Parathyroid adenoma (tissue), 2 donors: ENCODE measurements at regions not wholly inside any gene's neighbourhood (a gene's known extent, or its start where the extent isn't known, plus 50 kb on each side); places are given as distances from the start of the nearest gene placed in this dataset.

Experiments used
- H2AFZ ChIP-seq: fragments of 300-600 bp; sonication (generic); one replicate; pipeline ENCODE4 v1.7.0; 2017; ENCODE audit warnings: antibody characterized with exemption, mild to moderate bottlenecking
- H3K27ac ChIP-seq: fragments of 300-600 bp; sonication (generic); one replicate; pipeline ENCODE4 v1.7.0; 2017
- H3K27me3 ChIP-seq: fragments of 300-600 bp; sonication (generic); one replicate; pipeline ENCODE4 v1.7.0; 2017; ENCODE audit warnings: low read length; ENCODE audit not compliant: control insufficient read depth, insufficient read depth
- H3K36me3 ChIP-seq: fragments of 300-600 bp; sonication (generic); one replicate; pipeline ENCODE4 v1.7.0; 2017; ENCODE audit warnings: low read length; ENCODE audit not compliant: control insufficient read depth, insufficient read depth
- H3K4me1 ChIP-seq: fragments of 300-600 bp; sonication (generic); one replicate; pipeline ENCODE4 v1.7.0; 2017; ENCODE audit warnings: control low read depth
- H3K4me2 ChIP-seq: fragments of 300-600 bp; sonication (generic); one replicate; pipeline ENCODE4 v1.7.0; 2017; ENCODE audit warnings: low read length
- H3K4me3 ChIP-seq: fragments of 300-600 bp; sonication (generic); one replicate; pipeline ENCODE4 v1.7.0; 2017; ENCODE audit warnings: low read depth, low read length
- H3K79me2 ChIP-seq: fragments of 300-600 bp; sonication (generic); one replicate; pipeline ENCODE4 v1.7.0; 2017; ENCODE audit warnings: control low read depth
- H3K9ac ChIP-seq: fragments of 300-600 bp; sonication (generic); one replicate; pipeline ENCODE4 v1.7.0; 2017; ENCODE audit warnings: mild to moderate bottlenecking
- H3K9me3 ChIP-seq: fragments of 300-600 bp; sonication (generic); one replicate; pipeline ENCODE4 v1.7.0; 2017; ENCODE audit warnings: low read length; ENCODE audit not compliant: control insufficient read depth
- TF ChIP-seq, protein P1 (sequence below): fragments of 300-600 bp; sonication (generic); IDR thresholded peaks from one replicate; pipeline ENCODE4 v1.7.0; 2017; ENCODE audit warnings: antibody characterized with exemption, mild to moderate bottlenecking
- donor health status: primary hyperparathyroidism.

DNA sequence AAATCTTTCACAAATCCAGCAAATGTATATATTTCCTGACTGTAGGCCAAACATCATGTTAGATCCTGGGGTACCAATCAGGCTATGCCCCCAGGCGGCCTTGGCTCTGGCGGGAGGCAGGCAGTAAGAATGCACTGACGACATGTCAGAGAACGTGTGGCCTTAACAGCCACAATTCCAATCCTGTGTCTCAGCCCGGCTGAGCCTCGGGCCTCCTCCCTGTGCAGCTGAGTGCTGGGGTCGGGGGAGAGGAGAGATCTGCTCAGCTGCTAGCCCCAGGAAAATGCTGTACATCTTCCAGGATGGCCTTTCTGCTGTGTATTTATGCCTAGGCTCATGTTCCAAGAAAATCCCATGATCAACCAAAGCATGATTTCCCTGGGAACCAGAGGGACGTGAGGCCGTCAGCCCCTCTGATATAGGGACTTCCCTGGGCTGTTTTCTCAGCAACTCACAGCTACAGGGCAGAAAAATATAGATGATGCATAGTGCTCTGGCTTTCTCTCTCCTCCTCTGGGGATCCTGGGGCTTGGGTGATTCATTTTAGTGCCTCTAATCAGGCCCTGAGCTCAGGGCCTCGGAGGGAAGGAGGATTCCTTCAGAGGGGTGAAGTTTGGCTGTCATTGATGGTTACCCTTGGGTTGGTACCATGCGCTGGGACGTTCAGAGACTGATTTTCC, 604.0 kb downstream of the HS3ST4 start:
- H3K79me2 ChIP-seq = no peaks in the 10 kb centered on the region
- no peak overlapping the region for H3K4me2 ChIP-seq
- no peak overlapping the region for H3K4me3 ChIP-seq
- no peak overlapping the region for H3K9ac ChIP-seq
- no peaks in the 10 kb centered on the region for H3K9me3 ChIP-seq
- no peaks in the 10 kb centered on the region for H3K27me3 ChIP-seq
- H3K4me1 ChIP-seq = no peaks in the 10 kb centered on the region
- TF ChIP-seq, protein P1, sequence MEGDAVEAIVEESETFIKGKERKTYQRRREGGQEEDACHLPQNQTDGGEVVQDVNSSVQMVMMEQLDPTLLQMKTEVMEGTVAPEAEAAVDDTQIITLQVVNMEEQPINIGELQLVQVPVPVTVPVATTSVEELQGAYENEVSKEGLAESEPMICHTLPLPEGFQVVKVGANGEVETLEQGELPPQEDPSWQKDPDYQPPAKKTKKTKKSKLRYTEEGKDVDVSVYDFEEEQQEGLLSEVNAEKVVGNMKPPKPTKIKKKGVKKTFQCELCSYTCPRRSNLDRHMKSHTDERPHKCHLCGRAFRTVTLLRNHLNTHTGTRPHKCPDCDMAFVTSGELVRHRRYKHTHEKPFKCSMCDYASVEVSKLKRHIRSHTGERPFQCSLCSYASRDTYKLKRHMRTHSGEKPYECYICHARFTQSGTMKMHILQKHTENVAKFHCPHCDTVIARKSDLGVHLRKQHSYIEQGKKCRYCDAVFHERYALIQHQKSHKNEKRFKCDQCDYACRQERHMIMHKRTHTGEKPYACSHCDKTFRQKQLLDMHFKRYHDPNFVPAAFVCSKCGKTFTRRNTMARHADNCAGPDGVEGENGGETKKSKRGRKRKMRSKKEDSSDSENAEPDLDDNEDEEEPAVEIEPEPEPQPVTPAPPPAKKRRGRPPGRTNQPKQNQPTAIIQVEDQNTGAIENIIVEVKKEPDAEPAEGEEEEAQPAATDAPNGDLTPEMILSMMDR = no peak
- H3K36me3 ChIP-seq = no peaks in the 10 kb centered on the region
- no peak overlapping the region for H3K27ac ChIP-seq
- no peak overlapping the region for H2AFZ ChIP-seq

- Histone ChIP-seq H3K4me2 (no peak overlapping the region), H3K4me3 (no peak overlapping the region), H2AFZ (no peak overlapping the region), H3K4me1 (no peaks in the 10 kb centered on the region), H3K9me3 (no peaks in the 10 kb centered on the region), H3K9ac (no peak overlapping the region), H3K27ac (no peak overlapping the region), H3K79me2 (no peaks in the 10 kb centered on the region), H3K36me3 (no peaks in the 10 kb centered on the region), H3K27me3 (no peaks in the 10 kb centered on the region)
- TF ChIP-seq, protein P1 = no peak
Observed at GRCh38 chr16:26301516-26301915, 609.8 kb downstream of the HS3ST4 start.

DNA sequence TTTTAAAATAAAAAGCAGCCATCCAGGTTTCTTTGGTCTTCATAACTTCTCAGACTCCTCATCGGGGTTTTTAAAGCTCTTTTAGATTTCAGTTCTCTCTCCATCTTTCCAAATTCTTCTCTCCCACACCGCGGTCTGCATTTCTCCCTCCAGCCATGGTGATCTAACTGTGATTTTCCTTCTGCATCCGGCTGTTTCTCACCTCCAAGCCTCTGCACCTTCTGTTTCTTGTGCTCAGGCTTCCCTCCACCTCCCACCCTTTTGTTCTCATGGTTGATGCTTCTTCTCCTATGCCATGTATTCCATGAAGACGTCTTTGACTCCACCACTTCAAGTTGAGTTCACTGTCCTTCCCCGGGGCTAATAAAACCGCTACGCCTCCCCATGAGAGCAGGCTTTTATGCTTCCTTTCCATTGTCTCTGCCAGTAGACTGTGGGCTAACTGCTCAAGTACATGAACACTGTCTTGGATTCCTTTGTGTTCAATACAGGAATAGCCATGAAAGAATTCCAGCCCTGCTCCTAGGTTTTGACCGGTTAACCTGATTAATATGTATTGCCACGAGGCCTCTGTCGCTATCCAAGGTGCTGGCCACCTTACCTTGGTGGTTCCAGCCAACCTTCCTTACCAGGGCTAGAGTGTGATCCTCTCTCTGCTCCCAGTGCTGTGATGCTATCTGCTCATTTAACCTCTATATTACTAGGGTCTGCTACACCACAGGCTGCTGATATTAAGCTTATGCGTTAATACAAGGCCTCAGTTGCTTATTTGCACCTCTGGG, 625.1 kb downstream of the HS3ST4 start:
- no peak overlapping the region for H3K9ac ChIP-seq
- H3K27me3 ChIP-seq = no peaks in the 10 kb centered on the region
- no peaks in the 10 kb centered on the region for H3K9me3 ChIP-seq
- H3K4me1 ChIP-seq = no peaks in the 10 kb centered on the region
- H3K79me2 ChIP-seq = no peaks in the 10 kb centered on the region
- no peak overlapping the region for H3K4me2 ChIP-seq
- no peak overlapping the region for H2AFZ ChIP-seq
- no peak overlapping the region for H3K27ac ChIP-seq
- TF ChIP-seq, protein P1 = no peak
- no peaks in the 10 kb centered on the region for H3K36me3 ChIP-seq
- H3K4me3 ChIP-seq = no peak overlapping the region

DNA sequence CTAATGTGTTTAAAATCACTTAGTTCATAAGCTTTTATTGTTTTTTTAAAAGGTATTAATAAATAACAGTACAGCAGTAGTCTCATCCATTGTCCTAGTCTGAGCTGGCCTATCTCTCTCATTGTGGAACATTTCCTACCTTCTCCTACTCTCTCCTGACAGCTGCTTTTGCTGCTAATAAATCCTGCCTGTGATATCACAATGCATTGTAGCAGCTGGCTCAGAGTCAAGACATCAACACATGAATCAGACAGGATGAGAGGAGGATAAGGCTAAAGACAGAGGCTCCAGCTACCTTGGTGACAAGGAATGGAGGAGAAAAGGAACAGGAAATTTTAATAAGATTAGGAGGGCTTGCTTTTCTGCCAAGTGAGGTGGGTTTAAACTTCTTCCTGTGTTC, 626.1 kb downstream of the HS3ST4 start:
- TF ChIP-seq, protein P1 = no peak
- Histone ChIP-seq H3K27ac (no peak overlapping the region), H2AFZ (no peak overlapping the region), H3K4me3 (no peak overlapping the region), H3K36me3 (no peaks in the 10 kb centered on the region), H3K4me1 (no peaks in the 10 kb centered on the region), H3K4me2 (no peak overlapping the region), H3K9me3 (no peaks in the 10 kb centered on the region), H3K9ac (no peak overlapping the region), H3K79me2 (no peaks in the 10 kb centered on the region), H3K27me3 (no peaks in the 10 kb centered on the region)
